ENCODE measurements at regions not wholly inside any gene's neighbourhood (a gene's known extent, or its start where the extent isn't known, plus 50 kb on each side); places are given as distances from the start of the nearest gene placed in this dataset.

DNA sequence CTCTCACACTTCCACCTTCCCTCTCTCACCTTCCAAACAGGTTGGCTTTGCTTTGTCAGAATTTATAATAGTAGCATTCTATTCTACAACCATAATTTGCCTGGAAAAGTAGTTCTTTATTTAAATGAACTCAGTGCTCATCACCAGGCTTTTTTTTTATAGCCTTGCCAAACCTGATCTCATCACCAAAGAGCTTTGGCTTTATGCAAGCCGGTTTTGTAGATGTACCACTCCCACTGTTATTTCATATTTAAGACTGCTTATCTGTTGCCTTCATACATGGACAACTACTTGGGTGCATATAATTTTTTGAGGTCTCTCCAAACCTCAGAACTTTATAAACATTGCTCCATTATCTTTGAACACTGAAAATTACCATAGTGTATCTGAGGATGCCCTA, 246.1 kb upstream of the PPP2R3A start:
- Mint-ChIP-seq H3K4me3 (no peak overlapping the region), H3K4me1 (no peaks in the 10 kb centered on the region), H3K27me3 (no peaks in the 10 kb centered on the region), H3K27ac (no peak overlapping the region), H3K36me3 (ENCODE audit: low read depth) (no peaks in the 10 kb centered on the region), H3K9me3 (ENCODE audit: low read depth) (peaks cover 4% of the 10 kb centered on the region)
- ChIA-PET POLR2A (no interaction called here), CTCF (no interaction called here)
- no peak for ATAC-seq
- DNase-seq: no peak
- intact Hi-C loops (cut with DNase I, micrococcal nuclease): no loop called here

DNA sequence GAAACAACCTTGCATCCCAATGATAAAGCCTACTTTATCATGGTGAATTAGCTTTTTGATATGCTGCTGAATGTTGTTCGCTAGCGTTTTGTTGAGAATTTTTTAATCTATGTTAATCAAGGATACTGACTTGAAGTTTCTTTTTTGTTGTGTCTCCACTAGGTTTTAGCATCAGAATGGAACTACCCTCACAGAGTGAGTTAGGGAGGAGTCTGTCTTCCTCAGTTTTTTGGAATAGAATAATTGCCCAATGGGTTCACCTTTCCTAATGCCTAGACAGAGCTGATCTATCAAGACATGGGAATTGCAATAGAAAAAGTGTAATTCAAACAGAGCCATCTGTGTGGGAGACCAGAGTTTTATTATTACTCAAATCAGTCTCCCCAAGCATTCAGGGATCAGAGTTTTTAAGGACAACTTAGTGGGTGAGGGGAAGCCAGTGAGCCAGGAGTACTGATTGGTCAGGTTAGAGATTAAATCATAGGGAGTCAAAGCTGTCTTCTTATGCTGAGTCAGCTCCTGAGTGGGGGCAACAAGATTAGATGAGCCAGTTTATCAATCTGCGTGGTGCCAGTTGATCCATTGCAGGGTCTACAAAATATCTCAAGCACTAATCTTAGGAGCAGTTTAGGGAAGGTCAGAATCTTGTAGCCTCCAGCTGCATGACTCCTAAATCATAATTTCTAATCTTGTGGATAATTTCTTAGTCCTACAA, 237.4 kb upstream of the PPP2R3A start:
- Mint-ChIP-seq H3K4me3 (no peak overlapping the region), H3K27me3 (no peaks in the 10 kb centered on the region), H3K27ac (no peak overlapping the region), H3K4me1 (no peaks in the 10 kb centered on the region), H3K9me3 (ENCODE audit: low read depth) (peaks cover 21% of the 10 kb centered on the region), H3K36me3 (ENCODE audit: low read depth) (no peaks in the 10 kb centered on the region)
- ATAC-seq: no peak
- intact Hi-C loops (cut with DNase I, micrococcal nuclease): no loop called here
- no peak for DNase-seq
- POLR2A ChIA-PET: no interaction called here
- CTCF ChIA-PET: no interaction called here

DNA sequence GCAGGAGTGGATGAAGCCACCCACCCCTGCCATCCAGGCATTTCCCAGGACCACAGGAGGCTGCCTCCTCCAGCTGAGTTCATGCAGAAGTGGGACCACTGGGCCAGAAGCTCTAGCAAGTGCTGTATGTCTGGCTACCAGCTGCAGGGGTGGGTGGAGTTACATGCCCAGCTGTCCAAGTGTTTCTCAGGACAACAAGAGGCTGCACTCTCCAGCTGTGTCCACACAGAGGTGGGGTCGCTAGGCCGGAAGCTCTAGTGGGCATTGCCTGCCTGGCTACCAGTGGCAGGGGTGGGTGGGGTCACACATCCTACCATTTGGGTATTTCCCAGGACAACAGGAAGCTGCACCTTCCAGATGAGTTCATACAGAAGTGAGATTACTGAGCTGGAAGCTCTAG, 234.0 kb upstream of the PPP2R3A start:
- DNase-seq (no peak), ATAC-seq (no peak)
- POLR2A ChIA-PET: no interaction called here
- no peaks in the 10 kb centered on the region for H3K27me3 Mint-ChIP-seq
- intact Hi-C loops (cut with DNase I, micrococcal nuclease): no loop called here
- CTCF ChIA-PET: interaction anchor here (0.7 kb wide), 1 partner anchor 440 kb away, joined by 3 read pairs; no protein-coding TSS in a partner anchor
- no peak overlapping the region for H3K4me3 Mint-ChIP-seq
- peaks cover 17% of the 10 kb centered on the region for H3K9me3 Mint-ChIP-seq (ENCODE audit: low read depth)
- no peaks in the 10 kb centered on the region for H3K4me1 Mint-ChIP-seq
- H3K27ac Mint-ChIP-seq: no peak overlapping the region
- H3K36me3 Mint-ChIP-seq (ENCODE audit: low read depth): no peaks in the 10 kb centered on the region

DNA sequence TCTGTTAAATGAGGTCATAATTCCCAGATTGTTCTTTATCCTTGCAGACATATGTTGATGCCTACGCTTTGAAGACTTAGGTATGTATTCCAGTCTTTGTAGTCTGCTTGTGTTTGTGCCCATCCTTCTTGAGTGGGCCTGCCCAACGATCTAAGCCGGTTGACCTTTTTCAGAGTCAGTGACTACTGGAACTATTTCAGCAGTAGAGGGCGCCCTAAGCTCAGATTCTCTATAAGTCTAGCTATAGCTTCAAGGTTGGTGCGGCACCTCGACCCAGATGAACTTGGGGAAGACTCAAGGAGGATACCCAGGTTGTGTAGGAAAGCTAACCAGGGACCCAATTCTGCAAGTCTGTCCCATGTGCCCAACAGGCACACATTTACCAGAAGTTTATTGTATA, 228.8 kb upstream of the PPP2R3A start:
- peaks cover 13% of the 10 kb centered on the region for H3K9me3 Mint-ChIP-seq (ENCODE audit: low read depth)
- intact Hi-C loops (cut with DNase I, micrococcal nuclease): loop anchor here in 1 of 2 experiments (2.0 kb wide), 2 partner anchors 158 to 306 kb away; no protein-coding TSS in a partner anchor
- no peaks in the 10 kb centered on the region for H3K36me3 Mint-ChIP-seq (ENCODE audit: low read depth)
- ATAC-seq (no peak), DNase-seq (peak; percentile 32)
- ChIA-PET POLR2A (no interaction called here), CTCF (interaction anchor here (1.0 kb wide), 1 partner anchor 158 kb away, joined by 5 read pairs; no protein-coding TSS in a partner anchor)
- peaks cover 4% of the 10 kb centered on the region for H3K27me3 Mint-ChIP-seq
- no peaks in the 10 kb centered on the region for H3K4me1 Mint-ChIP-seq
- H3K27ac Mint-ChIP-seq: no peak overlapping the region
- no peak overlapping the region for H3K4me3 Mint-ChIP-seq

DNA sequence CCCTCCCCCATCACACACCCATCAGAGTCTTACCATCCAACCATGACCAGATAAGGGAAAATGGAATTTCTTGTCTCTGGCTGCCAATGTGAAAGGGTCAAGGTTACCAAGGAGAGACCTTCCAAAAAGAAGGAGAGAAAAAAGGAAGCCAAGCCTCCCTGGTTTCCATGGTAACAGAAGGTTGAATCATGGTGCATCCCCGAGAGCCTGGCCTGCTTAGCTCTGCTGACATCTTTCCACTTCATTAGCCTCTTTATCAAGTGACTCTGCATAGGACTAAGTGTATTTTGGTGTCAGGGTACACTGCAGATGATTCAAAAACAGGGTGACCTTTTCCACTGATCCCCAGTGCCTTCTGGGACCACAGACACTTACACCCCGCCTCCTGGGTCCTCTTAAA, 225.7 kb upstream of the PPP2R3A start:
- no peaks in the 10 kb centered on the region for H3K4me1 Mint-ChIP-seq
- DNase-seq (no peak), ATAC-seq (no peak)
- H3K4me3 Mint-ChIP-seq: no peak overlapping the region
- H3K36me3 Mint-ChIP-seq (ENCODE audit: low read depth): no peaks in the 10 kb centered on the region
- intact Hi-C loops (cut with DNase I, micrococcal nuclease): no loop called here
- POLR2A ChIA-PET: no interaction called here
- peaks cover 12% of the 10 kb centered on the region for H3K9me3 Mint-ChIP-seq (ENCODE audit: low read depth)
- CTCF ChIA-PET: interaction anchor here (0.7 kb wide), 1 partner anchor 595 kb away, joined by 4 read pairs; no protein-coding TSS in a partner anchor
- no peak overlapping the region for H3K27ac Mint-ChIP-seq
- peaks cover 6% of the 10 kb centered on the region for H3K27me3 Mint-ChIP-seq

DNA sequence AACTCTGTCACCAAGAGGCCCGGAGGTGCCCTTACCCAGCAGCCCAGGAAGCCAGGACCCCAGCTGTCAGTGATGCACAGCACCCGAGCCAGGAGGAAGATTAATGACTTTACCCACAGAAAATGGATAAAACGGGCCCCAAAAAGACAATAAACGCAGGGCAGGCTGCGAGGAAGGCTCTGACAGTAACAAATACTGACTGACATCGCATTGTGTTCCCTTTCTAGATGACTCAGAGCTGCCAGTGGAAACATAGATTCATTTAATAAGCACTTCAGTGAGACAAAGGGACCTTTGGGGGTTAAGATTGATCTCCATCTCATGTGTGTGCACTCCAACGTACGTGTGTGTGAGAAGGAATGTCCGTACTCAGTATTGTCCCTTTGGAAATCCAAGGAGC, 225.3 kb upstream of the PPP2R3A start:
- ATAC-seq (no peak), DNase-seq (no peak)
- intact Hi-C loops (cut with DNase I, micrococcal nuclease): no loop called here
- Mint-ChIP-seq H3K27me3 (peaks cover 6% of the 10 kb centered on the region), H3K4me3 (no peak overlapping the region), H3K9me3 (ENCODE audit: low read depth) (peaks cover 12% of the 10 kb centered on the region), H3K36me3 (ENCODE audit: low read depth) (no peaks in the 10 kb centered on the region), H3K27ac (no peak overlapping the region), H3K4me1 (no peaks in the 10 kb centered on the region)
- POLR2A ChIA-PET: no interaction called here
- CTCF ChIA-PET: no interaction called here

DNA sequence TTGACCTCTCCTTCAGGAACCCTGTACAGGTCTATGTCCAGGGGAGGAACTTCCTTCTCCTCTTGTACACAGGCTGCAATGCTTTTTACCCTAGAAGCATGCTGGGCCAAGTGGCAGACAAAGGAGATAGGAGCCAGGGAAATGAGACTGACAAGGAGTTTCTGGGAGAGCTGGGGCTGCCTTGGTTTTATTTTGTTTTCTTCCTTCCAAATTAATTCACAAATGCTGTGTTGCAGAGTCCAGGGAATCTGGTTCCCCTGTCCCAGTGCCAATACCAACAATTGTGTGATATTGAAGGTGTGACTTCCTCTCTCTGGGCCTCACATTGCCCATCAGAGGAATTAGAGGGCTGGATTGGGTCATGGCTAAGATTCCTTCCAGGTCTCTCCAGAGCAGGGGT, 224.8 kb upstream of the PPP2R3A start:
- DNase-seq: no peak
- Mint-ChIP-seq H3K9me3 (ENCODE audit: low read depth) (peaks cover 12% of the 10 kb centered on the region), H3K36me3 (ENCODE audit: low read depth) (no peaks in the 10 kb centered on the region), H3K4me1 (no peaks in the 10 kb centered on the region), H3K4me3 (no peak overlapping the region), H3K27ac (no peak overlapping the region), H3K27me3 (peaks cover 6% of the 10 kb centered on the region)
- intact Hi-C loops (cut with DNase I, micrococcal nuclease): no loop called here
- ATAC-seq: no peak
- ChIA-PET POLR2A (interaction anchor here (0.5 kb wide), 1 partner anchor 28 kb away, joined by 3 read pairs; no protein-coding TSS in a partner anchor), CTCF (no interaction called here)

DNA sequence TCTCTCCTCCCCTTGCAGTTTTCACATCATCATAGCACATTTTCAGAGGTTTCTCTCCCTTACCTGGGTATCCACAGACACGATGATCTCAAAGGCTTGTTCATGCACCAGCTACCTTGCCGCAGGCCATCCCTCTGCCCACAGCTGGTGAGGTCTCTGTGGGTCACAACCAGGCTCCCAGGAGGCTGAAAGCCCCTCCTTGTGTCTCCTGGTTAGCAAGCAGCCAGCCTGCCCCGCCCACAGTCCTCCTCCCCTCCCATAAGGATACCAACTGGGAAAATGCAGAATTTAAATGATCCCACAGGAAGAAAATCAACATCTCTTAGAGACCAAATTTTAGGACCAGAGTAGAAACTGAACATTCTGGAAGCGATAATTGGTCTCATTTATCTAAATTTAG, 213.5 kb upstream of the PPP2R3A start:
- ChIA-PET POLR2A (no interaction called here), CTCF (no interaction called here)
- H3K9me3 Mint-ChIP-seq (ENCODE audit: low read depth): no peaks in the 10 kb centered on the region
- no peak overlapping the region for H3K4me3 Mint-ChIP-seq
- H3K27me3 Mint-ChIP-seq: no peaks in the 10 kb centered on the region
- H3K27ac Mint-ChIP-seq: no peak overlapping the region
- DNase-seq (no peak), ATAC-seq (no peak)
- H3K4me1 Mint-ChIP-seq: no peaks in the 10 kb centered on the region
- no peaks in the 10 kb centered on the region for H3K36me3 Mint-ChIP-seq (ENCODE audit: low read depth)
- intact Hi-C loops (cut with DNase I, micrococcal nuclease): no loop called here

DNA sequence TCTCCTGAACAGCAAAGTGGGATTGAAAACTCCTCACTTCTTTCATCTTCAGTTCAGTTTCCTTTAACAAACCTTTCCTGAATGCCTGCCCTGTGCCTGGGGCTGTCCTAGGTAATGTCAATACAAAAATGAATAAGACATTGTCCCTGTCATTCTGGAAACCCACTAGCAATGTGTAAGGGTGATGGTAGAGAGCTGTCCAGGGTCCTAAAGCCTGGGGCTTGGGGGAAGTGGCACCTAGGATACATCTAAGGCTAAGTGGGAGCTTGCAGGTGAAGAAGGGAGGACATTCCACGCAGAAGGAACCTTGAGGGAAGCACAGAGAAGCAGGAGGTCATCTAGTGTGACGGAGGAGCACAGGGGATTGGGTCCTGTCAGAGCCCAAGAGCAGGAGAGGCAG, 212.7 kb upstream of the PPP2R3A start:
- Mint-ChIP-seq H3K27me3 (no peaks in the 10 kb centered on the region), H3K4me3 (no peak overlapping the region), H3K27ac (no peak overlapping the region), H3K9me3 (ENCODE audit: low read depth) (no peaks in the 10 kb centered on the region), H3K36me3 (ENCODE audit: low read depth) (no peaks in the 10 kb centered on the region), H3K4me1 (no peaks in the 10 kb centered on the region)
- ChIA-PET CTCF (no interaction called here), POLR2A (no interaction called here)
- DNase-seq: no peak
- intact Hi-C loops (cut with DNase I, micrococcal nuclease): no loop called here
- no peak for ATAC-seq

DNA sequence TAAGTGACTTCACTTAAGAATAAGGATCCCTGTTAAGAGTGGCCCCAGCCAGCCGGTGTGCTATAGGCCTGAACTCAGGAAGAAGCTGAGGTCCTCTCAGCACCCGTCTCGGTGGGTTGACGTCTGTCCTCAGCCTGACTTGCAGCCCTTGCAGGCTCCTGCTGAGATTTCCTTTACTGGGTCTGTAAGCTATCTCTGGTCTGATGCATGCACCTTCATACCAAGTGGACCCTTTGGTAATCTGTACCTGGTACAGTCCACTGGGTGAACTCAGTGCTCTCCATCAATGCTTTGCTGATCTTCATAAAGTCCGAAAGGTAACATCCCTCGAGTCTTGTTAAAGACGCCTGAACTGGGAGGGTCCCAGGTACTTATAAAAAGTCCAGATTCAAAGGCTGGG, 212.0 kb upstream of the PPP2R3A start:
- POLR2A ChIA-PET: no interaction called here
- DNase-seq: no peak
- H3K9me3 Mint-ChIP-seq (ENCODE audit: low read depth): no peaks in the 10 kb centered on the region
- H3K27me3 Mint-ChIP-seq: no peaks in the 10 kb centered on the region
- intact Hi-C loops (cut with DNase I, micrococcal nuclease): no loop called here
- ATAC-seq: no peak
- H3K4me3 Mint-ChIP-seq: no peak overlapping the region
- H3K36me3 Mint-ChIP-seq (ENCODE audit: low read depth): no peaks in the 10 kb centered on the region
- no peak overlapping the region for H3K27ac Mint-ChIP-seq
- CTCF ChIA-PET: no interaction called here
- no peaks in the 10 kb centered on the region for H3K4me1 Mint-ChIP-seq

DNA sequence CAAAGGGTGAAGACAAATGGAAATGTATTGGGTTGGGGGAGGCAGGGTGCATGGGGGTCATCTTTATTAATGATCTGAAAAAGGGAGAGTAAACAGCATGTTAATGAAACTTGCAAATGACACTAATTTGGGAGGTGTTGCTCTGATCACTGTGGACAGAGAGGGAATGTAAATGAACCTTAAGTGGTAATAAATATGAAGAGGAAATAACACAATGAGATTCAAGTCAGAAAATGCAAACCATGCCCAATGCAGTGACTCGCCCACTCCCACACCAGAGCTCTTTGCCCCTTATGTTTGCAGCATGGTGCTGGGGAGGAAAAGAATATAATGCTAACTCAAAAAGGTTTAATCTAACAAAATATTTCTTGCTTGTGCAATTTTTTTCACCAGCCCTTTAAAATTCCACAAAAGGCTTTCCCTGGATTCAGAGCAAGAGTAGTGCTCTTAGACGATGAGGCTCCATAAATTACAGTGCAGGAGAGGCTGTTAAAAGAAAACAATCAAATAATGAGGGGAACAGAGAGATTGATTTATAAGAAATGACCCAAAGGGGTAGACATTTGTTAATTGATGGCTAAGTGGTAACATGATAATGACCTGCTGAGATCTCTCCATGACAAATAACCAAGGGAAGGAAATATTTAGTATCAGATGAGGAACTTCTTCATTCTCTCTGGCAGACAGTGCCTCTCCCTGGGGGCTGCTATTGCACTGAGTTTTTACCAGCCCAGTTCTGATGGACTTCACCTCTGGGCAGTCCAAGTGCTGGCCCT, 210.0 kb upstream of the PPP2R3A start:
- Mint-ChIP-seq H3K27ac (no peak overlapping the region), H3K36me3 (ENCODE audit: low read depth) (no peaks in the 10 kb centered on the region), H3K4me1 (no peaks in the 10 kb centered on the region), H3K27me3 (no peaks in the 10 kb centered on the region), H3K4me3 (no peak overlapping the region), H3K9me3 (ENCODE audit: low read depth) (no peaks in the 10 kb centered on the region)
- intact Hi-C loops (cut with DNase I, micrococcal nuclease): no loop called here
- POLR2A ChIA-PET: no interaction called here
- ATAC-seq: no peak
- CTCF ChIA-PET: interaction anchor here (0.8 kb wide), 1 partner anchor 106 kb away, joined by 3 read pairs; no protein-coding TSS in a partner anchor
- no peak for DNase-seq

DNA sequence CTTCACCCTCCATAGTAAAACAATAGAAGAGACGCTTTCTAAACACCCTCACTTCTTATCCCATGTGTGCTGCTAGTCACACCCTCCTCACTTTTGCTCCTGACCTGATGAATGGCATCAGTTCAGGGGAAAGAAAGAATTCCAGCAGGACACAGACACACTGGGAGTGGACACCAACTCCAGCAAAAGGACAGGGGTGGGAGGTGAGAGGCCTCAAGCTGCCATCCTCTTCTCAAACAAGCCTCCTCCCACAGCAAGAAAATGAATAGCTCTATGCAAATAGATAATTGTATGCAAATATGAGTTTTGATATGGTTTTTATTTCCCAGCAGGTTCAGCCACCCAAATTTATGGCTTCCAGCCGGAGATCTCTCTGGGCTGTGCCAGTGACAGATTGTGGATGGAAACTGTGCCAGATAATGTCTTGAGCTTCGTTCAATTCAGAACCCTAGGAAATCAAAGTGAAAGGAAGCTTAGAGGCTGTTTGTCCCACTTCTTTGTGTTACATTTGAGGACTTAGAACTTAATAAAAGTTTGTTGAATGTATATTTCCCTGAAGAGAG, 209.3 kb upstream of the PPP2R3A start:
- no peaks in the 10 kb centered on the region for H3K36me3 Mint-ChIP-seq (ENCODE audit: low read depth)
- no peak overlapping the region for H3K4me3 Mint-ChIP-seq
- no peak overlapping the region for H3K27ac Mint-ChIP-seq
- no peaks in the 10 kb centered on the region for H3K9me3 Mint-ChIP-seq (ENCODE audit: low read depth)
- DNase-seq: no peak
- no peaks in the 10 kb centered on the region for H3K4me1 Mint-ChIP-seq
- CTCF ChIA-PET: no interaction called here
- POLR2A ChIA-PET: no interaction called here
- H3K27me3 Mint-ChIP-seq: no peaks in the 10 kb centered on the region
- intact Hi-C loops (cut with DNase I, micrococcal nuclease): no loop called here
- no peak for ATAC-seq

Data from activated CD4-positive, alpha-beta T cell treated with anti-CD3 and anti-CD28 coated beads for 36 hours (primary cell).